DND-41 (cell line): ENCODE measurements at regions not wholly inside any gene's neighbourhood (a gene's known extent, or its start where the extent isn't known, plus 50 kb on each side); places are given as distances from the start of the nearest gene placed in this dataset.

Experiments used
- ATAC-seq: fragments of 200-7000 bp; cut with Tn5 transposase; 3 replicates; pipeline ENCODE4 v1.9.1; 2021; ENCODE audit warnings: low read depth; ENCODE audit not compliant: insufficient read depth
- DNase-seq: peaks from one replicate; pipeline ENCODE4 v3.0.0-alpha.2; 2020
- H2AFZ ChIP-seq: 2 replicates; pipeline ENCODE4 v1.6.0; 2012; ENCODE audit warnings: low read depth, low read length
- H3K27ac ChIP-seq: 2 replicates; pipeline ENCODE4 v1.5.1; 2012; ENCODE audit warnings: low read length, inconsistent platforms
- H3K27me3 ChIP-seq: fragments of 200-600 bp; sonication (generic); 2 replicates; pipeline ENCODE4 v1.6.0; 2012; ENCODE audit warnings: low read length, mild to moderate bottlenecking, inconsistent platforms; ENCODE audit not compliant: insufficient read depth, poor library complexity
- H3K36me3 ChIP-seq: 2 replicates; pipeline ENCODE4 v1.5.1; 2012; ENCODE audit warnings: low read length, inconsistent platforms; ENCODE audit not compliant: insufficient read depth
- H3K4me1 ChIP-seq: 2 replicates; pipeline ENCODE4 v1.5.1; 2012; ENCODE audit warnings: mild to moderate bottlenecking, low read length; ENCODE audit not compliant: insufficient read depth
- H3K4me2 ChIP-seq: 2 replicates; pipeline ENCODE4 v1.6.0; 2012; ENCODE audit warnings: mild to moderate bottlenecking, moderate library complexity, low read length, inconsistent platforms; ENCODE audit not compliant: insufficient read depth
- H3K4me3 ChIP-seq, 2 experiments: fragments of 200-600 bp in 1 of 2; shearing (Covaris generic) in 1 of 2; 2 replicates each; pipeline ENCODE4 v1.5.1; 2012 to 2016; ENCODE audit warnings: inconsistent platforms in 2 of 2, low read length in 2 of 2, mild to moderate bottlenecking in 2 of 2, low read depth in 1 of 2, moderate library complexity in 1 of 2
- H3K79me2 ChIP-seq: 2 replicates; pipeline ENCODE4 v1.6.0; 2012; ENCODE audit warnings: low read length, inconsistent platforms; ENCODE audit not compliant: insufficient read depth
- H3K9ac ChIP-seq: 2 replicates; pipeline ENCODE4 v1.6.0; 2012; ENCODE audit warnings: low read depth, mild to moderate bottlenecking, inconsistent platforms, low read length, moderate library complexity
- H3K9me3 ChIP-seq: 2 replicates; pipeline ENCODE4 v1.5.1; 2012; ENCODE audit warnings: low read length, moderate library complexity, mild to moderate bottlenecking, inconsistent platforms; ENCODE audit not compliant: insufficient read depth, severe bottlenecking
- H4K20me1 ChIP-seq: 2 replicates; pipeline ENCODE4 v1.6.0; 2012; ENCODE audit warnings: low read length; ENCODE audit not compliant: insufficient read depth
- EZH2 ChIP-seq: IDR thresholded peaks from 3 replicates; pipeline ENCODE4 v1.6.1; 2012; ENCODE audit warnings: borderline replicate concordance, low read depth, mild to moderate bottlenecking, moderate library complexity, low read length, inconsistent platforms; ENCODE audit not compliant: severe bottlenecking
- TF ChIP-seq, protein P1 (sequence below): IDR thresholded peaks from 2 replicates; pipeline ENCODE4 v1.5.1; 2012; ENCODE audit warnings: borderline replicate concordance, low read length, moderate library complexity, mild to moderate bottlenecking; ENCODE audit not compliant: poor library complexity, severe bottlenecking; ENCODE audit errors: extremely low read depth

DNA sequence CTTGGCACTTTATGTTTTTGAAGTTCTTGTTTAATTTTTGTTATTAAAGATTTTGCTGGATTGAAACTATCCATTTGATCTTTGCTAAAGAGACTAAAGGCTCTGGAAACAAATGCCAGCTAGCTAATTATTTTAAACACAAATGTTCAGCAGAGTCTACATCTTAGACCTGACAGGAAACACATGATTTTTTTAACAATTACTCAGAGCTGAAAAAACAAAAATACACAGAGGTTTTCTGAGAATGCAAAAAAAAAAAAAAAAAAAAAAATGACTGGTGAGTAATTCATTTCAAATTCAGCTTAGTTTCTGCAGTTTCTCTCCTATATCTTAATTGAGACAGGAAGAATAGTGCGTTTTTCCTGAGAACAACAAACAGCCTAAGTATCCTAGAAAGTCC, 448.0 kb downstream of the TENT5A start:
- Histone ChIP-seq H3K79me2 (no peaks in the 10 kb centered on the region), H3K4me2 (peak overlapping the region; percentile 46), H3K27ac (peak overlapping the region; percentile 68), H3K4me1 (peaks cover 26% of the 10 kb centered on the region), H3K9ac (0 out of 2 replicates have a peak overlapping the region, but pooled peaks have one; percentile 6), H3K27me3 (no peaks in the 10 kb centered on the region), H4K20me1 (no peaks in the 10 kb centered on the region), H3K36me3 (no peaks in the 10 kb centered on the region), H3K9me3 (no peaks in the 10 kb centered on the region), H3K4me3 (no peak overlapping the region), H2AFZ (peak overlapping the region; percentile 24; the same call in 1 of the 2 replicates)
- TF ChIP-seq, protein P1, sequence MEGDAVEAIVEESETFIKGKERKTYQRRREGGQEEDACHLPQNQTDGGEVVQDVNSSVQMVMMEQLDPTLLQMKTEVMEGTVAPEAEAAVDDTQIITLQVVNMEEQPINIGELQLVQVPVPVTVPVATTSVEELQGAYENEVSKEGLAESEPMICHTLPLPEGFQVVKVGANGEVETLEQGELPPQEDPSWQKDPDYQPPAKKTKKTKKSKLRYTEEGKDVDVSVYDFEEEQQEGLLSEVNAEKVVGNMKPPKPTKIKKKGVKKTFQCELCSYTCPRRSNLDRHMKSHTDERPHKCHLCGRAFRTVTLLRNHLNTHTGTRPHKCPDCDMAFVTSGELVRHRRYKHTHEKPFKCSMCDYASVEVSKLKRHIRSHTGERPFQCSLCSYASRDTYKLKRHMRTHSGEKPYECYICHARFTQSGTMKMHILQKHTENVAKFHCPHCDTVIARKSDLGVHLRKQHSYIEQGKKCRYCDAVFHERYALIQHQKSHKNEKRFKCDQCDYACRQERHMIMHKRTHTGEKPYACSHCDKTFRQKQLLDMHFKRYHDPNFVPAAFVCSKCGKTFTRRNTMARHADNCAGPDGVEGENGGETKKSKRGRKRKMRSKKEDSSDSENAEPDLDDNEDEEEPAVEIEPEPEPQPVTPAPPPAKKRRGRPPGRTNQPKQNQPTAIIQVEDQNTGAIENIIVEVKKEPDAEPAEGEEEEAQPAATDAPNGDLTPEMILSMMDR = no peak
- TF ChIP-seq EZH2 = no peak
- peak; percentile 33; the same call in 1 of the 3 replicates for ATAC-seq
- DNase-seq = no peak

DNA sequence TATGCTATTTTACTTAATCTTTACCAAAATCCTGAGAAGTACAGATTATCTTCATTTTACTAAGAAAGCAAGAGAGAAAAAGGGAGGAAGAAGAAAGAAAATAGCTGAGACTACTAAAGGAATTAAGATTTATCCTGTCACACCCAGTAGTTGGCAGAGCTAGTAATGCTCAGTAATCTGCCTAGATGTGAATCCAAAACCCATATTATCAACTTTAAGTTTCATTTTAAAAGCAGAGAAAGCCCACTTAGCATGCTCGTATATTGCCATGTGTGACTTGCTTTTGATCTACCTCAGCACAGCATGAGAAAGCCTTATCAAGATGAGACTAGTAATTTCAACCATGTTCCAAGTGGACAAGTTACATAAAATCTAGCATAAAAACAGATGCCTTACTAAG, 451.5 kb downstream of the TENT5A start:
- Histone ChIP-seq H3K9ac (no peak overlapping the region), H3K4me1 (peaks cover 30% of the 10 kb centered on the region), H3K36me3 (no peaks in the 10 kb centered on the region), H3K79me2 (no peaks in the 10 kb centered on the region), H2AFZ (0 out of 2 replicates have a peak overlapping the region, but pooled peaks have one; percentile 13), H3K4me3 (no peak overlapping the region), H3K9me3 (no peaks in the 10 kb centered on the region), H3K27ac (no peak overlapping the region), H3K4me2 (no peak overlapping the region), H3K27me3 (no peaks in the 10 kb centered on the region), H4K20me1 (no peaks in the 10 kb centered on the region)
- no peak for TF ChIP-seq EZH2
- TF ChIP-seq, protein P1 = no peak
- ATAC-seq = peak; percentile 37; the same call in 1 of the 3 replicates
- no peak for DNase-seq

DNA sequence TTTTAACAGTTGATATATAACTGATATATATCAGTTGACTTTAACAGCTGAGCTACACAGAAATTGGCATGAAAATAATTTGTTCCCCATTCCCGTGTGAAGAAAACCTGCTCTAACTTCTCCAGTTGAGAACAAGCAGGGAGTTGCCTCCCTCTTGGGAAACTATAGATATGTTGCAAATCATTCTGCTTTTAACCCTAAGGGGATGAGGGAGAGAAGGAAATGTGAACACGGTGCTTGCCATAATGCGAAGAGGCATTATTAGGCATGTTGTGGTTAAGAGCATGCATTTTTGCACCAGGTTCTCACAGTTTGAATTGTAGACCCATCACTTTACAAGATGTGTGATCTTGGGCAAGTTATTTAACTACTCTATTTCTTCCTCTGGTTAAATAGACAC, 453.7 kb downstream of the TENT5A start:
- TF ChIP-seq EZH2 = no peak
- TF ChIP-seq, protein P1 = no peak
- no peak overlapping the region for H2AFZ ChIP-seq
- no peaks in the 10 kb centered on the region for H3K9me3 ChIP-seq
- no peak for ATAC-seq
- no peak overlapping the region for H3K4me3 ChIP-seq
- no peak for DNase-seq
- H3K79me2 ChIP-seq = no peaks in the 10 kb centered on the region
- H3K4me2 ChIP-seq = no peak overlapping the region
- no peak overlapping the region for H3K27ac ChIP-seq
- peaks cover 10% of the 10 kb centered on the region; the same call in 1 of the 2 replicates for H3K4me1 ChIP-seq
- no peaks in the 10 kb centered on the region for H3K36me3 ChIP-seq
- no peaks in the 10 kb centered on the region for H3K27me3 ChIP-seq
- no peaks in the 10 kb centered on the region for H4K20me1 ChIP-seq
- H3K9ac ChIP-seq = no peak overlapping the region
